ENCODE measurements at regions not wholly inside any gene's neighbourhood (a gene's known extent, or its start where the extent isn't known, plus 50 kb on each side); places are given as distances from the start of the nearest gene placed in this dataset.

- TF ChIP-seq KDM4A (IDR thresholded peaks at IDR 0.05; ENCODE audit: low read depth, low read length, severe bottlenecking) = no peak
- no peak for TF ChIP-seq SIN3A (conservative IDR thresholded peaks at IDR 0.05 in 1 of 2, IDR thresholded peaks at IDR 0.05 in 1 of 2; ENCODE audit: low read depth in 1 of 2, low read length in 2 of 2)
- TF ChIP-seq SIRT6 (IDR thresholded peaks at IDR 0.05; ENCODE audit: low read length) = no peak
- no peak for TF ChIP-seq CEBPB (IDR thresholded peaks at IDR 0.05; ENCODE audit: low read depth, low read length)
- TF ChIP-seq RAD21 (IDR thresholded peaks at IDR 0.05 in 1 of 2, conservative IDR thresholded peaks at IDR 0.05 in 1 of 2; ENCODE audit: low read depth in 2 of 2, low read length in 2 of 2) = no peak
Measured at GRCh38 chr12:126768517-126768916, 1498.5 kb upstream of the TMEM132C start (continued).
